ENCODE measurements at regions not wholly inside any gene's neighbourhood (a gene's known extent, or its start where the extent isn't known, plus 50 kb on each side); places are given as distances from the start of the nearest gene placed in this dataset.

DNA sequence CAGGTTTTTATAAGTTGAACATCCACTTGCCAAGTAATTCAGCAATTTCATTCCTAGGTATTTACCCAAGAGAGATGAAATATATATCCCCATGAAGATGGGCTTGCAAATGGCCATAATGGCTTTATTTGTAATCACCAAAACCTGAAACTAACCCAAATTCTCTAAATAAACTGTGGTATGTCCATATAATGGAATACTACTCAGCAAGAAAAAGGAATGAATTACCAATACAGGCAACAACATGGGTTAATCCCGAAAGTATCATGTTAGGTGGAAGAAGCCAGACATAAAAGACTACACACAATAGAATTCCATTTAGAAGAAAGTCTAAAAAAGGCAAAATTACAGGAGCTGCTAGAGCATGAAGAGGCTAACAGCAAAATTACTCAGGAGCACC lies 101.4 kb upstream of the PPP2R2D start:
- 0% methylated on average over 1 of the region's 1 CpG for WGBS (ENCODE audit: low lambda C conversion rate)
- BruUV-seq (replicated peaks) = no TSS peak
- no peak overlapping the region for H3K27ac ChIP-seq (ENCODE audit: extremely low read length, insufficient read depth, low read length)
- H4K20me1 ChIP-seq (ENCODE audit: insufficient read depth, low read length) = peaks cover 2% of the 10 kb centered on the region; the same call in 1 of the 2 replicates
- TF ChIP-seq CENPX (CRISPR knock-in tag; IDR thresholded peaks at IDR 0.05) = no peak
- TF ChIP-seq IRF2 (CRISPR knock-in tag; IDR thresholded peaks at IDR 0.05) = no peak
- TF ChIP-seq SRSF4 (IDR thresholded peaks at IDR 0.05; ENCODE audit: low read depth, low read length, poor library complexity, severe bottlenecking) = no peak
- TF ChIP-seq, protein P1, sequence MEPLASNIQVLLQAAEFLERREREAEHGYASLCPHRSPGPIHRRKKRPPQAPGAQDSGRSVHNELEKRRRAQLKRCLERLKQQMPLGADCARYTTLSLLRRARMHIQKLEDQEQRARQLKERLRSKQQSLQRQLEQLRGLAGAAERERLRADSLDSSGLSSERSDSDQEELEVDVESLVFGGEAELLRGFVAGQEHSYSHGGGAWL (CRISPR knock-in tag; IDR thresholded peaks at IDR 0.05) = no peak
- TF ChIP-seq, protein P2, sequence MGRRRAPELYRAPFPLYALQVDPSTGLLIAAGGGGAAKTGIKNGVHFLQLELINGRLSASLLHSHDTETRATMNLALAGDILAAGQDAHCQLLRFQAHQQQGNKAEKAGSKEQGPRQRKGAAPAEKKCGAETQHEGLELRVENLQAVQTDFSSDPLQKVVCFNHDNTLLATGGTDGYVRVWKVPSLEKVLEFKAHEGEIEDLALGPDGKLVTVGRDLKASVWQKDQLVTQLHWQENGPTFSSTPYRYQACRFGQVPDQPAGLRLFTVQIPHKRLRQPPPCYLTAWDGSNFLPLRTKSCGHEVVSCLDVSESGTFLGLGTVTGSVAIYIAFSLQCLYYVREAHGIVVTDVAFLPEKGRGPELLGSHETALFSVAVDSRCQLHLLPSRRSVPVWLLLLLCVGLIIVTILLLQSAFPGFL (CRISPR knock-in tag; IDR thresholded peaks at IDR 0.05) = no peak
- no peak for TF ChIP-seq NKX3-1 (CRISPR knock-in tag; IDR thresholded peaks at IDR 0.05)
- ChIA-PET CTCF (ENCODE audit: low intra/inter-chr PET ratio, low total read pairs) (no interaction called here), POLR2A (no interaction called here)
- no peak overlapping the region for H3K4me2 ChIP-seq (ENCODE audit: low read depth, low read length)
- H3K9me3 ChIP-seq (ENCODE audit: low read length) = peaks cover 28% of the 10 kb centered on the region
- H3K9ac ChIP-seq (ENCODE audit: insufficient read depth, low read depth, low read length) = no peak overlapping the region
- FAIRE-seq = no peak
- no peak overlapping the region for H3K4me3 ChIP-seq (replicated peaks in 1 of 3; ENCODE audit: insufficient read depth in 1 of 3, low read depth in 2 of 3, low read length in 3 of 3)
- H3K36me3 ChIP-seq (replicated peaks in 1 of 2; ENCODE audit: control insufficient read depth in 1 of 2, insufficient read depth in 2 of 2, low read length in 2 of 2) = no peaks in the 10 kb centered on the region
- no peak overlapping the region for H2AFZ ChIP-seq (ENCODE audit: low read length)
- in situ Hi-C loops (cut with HindIII; ENCODE audit: extremely low pct_ligation_motif_present, low pct_unique_long_range_greater_than_20kb) (no loop called here), intact Hi-C loops (cut with micrococcal nuclease; ENCODE audit: unreplicated experiment) (no loop called here)
- no peak for DNase-seq (ENCODE audit: low spot score)
- no peaks in the 10 kb centered on the region for H3K79me2 ChIP-seq (ENCODE audit: insufficient read depth, low read length)
- ATAC-seq = no peak
- no peaks in the 10 kb centered on the region for H3K4me1 ChIP-seq (ENCODE audit: insufficient read depth, low read length)
- H3K27me3 ChIP-seq (ENCODE audit: control insufficient read depth in 1 of 2, insufficient read depth in 2 of 2, low read length in 2 of 2) = 0 out of 5 replicates have a peak, but pooled peaks cover 0 to under 1% of the 10 kb centered on the region in 2 experiments

DNA sequence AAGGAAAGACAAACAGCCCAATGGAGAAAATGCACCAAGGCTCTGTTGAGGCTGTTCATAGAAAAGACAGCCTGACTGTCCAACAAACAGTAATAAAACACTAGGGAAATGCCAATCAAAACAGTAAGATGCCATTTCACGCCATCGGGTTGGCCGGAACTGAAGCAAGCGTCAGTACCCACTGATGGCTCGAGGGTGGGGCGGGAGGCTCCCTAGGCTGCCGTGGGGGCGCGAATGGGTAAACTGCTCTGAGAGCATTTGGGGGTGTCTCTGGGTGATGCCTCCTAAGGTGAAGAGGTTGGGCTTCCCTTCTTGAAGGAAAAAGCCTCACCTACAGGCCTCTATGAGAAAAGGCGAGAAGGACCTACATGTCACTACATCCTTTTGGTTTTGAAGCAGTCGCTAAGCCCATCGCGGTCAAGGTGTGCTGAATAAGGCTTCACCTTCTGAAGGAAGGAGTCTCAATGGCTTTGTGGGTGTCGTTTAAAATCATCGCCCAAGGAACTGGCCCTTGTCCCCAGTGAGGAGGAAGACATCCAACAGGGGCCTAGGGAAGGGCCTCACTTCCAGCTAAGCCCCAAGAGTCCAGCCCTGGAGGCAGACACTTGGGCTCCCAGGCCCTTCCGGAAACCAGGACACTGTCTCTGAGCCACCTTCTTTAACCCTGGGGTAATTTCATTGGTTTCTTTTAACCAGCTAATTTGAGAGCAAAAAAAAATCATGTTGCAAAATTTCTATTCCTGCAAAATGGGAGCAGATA lies 98.5 kb upstream of the PPP2R2D start:
- CTCF ChIA-PET (ENCODE audit: low intra/inter-chr PET ratio, low total read pairs) = no interaction called here
- no peak overlapping the region for H2AFZ ChIP-seq (ENCODE audit: low read length)
- no peak overlapping the region for H3K27ac ChIP-seq (ENCODE audit: extremely low read length, insufficient read depth, low read length)
- H3K4me2 ChIP-seq (ENCODE audit: low read depth, low read length) = no peak overlapping the region
- no peaks in the 10 kb centered on the region for H3K4me1 ChIP-seq (ENCODE audit: insufficient read depth, low read length)
- ATAC-seq = no peak
- 79% methylated on average over 12 of the region's 16 CpGs for WGBS (ENCODE audit: low lambda C conversion rate)
- no peak overlapping the region for H3K9ac ChIP-seq (ENCODE audit: insufficient read depth, low read depth, low read length)
- TF ChIP-seq CCDC6 (CRISPR knock-in tag; IDR thresholded peaks at IDR 0.05) = no peak
- TF ChIP-seq ZNF7 (CRISPR knock-in tag; IDR thresholded peaks at IDR 0.05) = no peak
- H3K9me3 ChIP-seq (ENCODE audit: low read length) = peaks cover 18% of the 10 kb centered on the region; the same call in 1 of the 2 replicates
- peaks cover 2% of the 10 kb centered on the region; the same call in 1 of the 2 replicates for H4K20me1 ChIP-seq (ENCODE audit: insufficient read depth, low read length)
- H3K36me3 ChIP-seq (replicated peaks in 1 of 2; ENCODE audit: control insufficient read depth in 1 of 2, insufficient read depth in 2 of 2, low read length in 2 of 2) = no peaks in the 10 kb centered on the region
- POLR2A ChIA-PET = no interaction called here
- DNase-seq (ENCODE audit: low spot score) = no peak
- no TSS peak for BruUV-seq (replicated peaks)
- intact Hi-C loops (cut with micrococcal nuclease; ENCODE audit: unreplicated experiment) = no loop called here
- peaks cover 0 to 17% of the 10 kb centered on the region in 2 experiments; a peak in 2 of 5 replicates for H3K27me3 ChIP-seq (ENCODE audit: control insufficient read depth in 1 of 2, insufficient read depth in 2 of 2, low read length in 2 of 2)
- FAIRE-seq = no peak
- no peaks in the 10 kb centered on the region for H3K79me2 ChIP-seq (ENCODE audit: insufficient read depth, low read length)
- H3K4me3 ChIP-seq (replicated peaks in 1 of 3; ENCODE audit: insufficient read depth in 1 of 3, low read depth in 2 of 3, low read length in 3 of 3) = no peak overlapping the region
- in situ Hi-C loops (cut with HindIII; ENCODE audit: extremely low pct_ligation_motif_present, low pct_unique_long_range_greater_than_20kb) = no loop called here
